ENCODE measurements at regions not wholly inside any gene's neighbourhood (a gene's known extent, or its start where the extent isn't known, plus 50 kb on each side); places are given as distances from the start of the nearest gene placed in this dataset.

- H3K27me3 ChIP-seq = no peaks in the 10 kb centered on the region
- intact Hi-C loops (cut with DNase I) = no loop called here
Measured at GRCh38 chr10:71158251-71158650, 54.1 kb upstream of the UNC5B start.

DNA sequence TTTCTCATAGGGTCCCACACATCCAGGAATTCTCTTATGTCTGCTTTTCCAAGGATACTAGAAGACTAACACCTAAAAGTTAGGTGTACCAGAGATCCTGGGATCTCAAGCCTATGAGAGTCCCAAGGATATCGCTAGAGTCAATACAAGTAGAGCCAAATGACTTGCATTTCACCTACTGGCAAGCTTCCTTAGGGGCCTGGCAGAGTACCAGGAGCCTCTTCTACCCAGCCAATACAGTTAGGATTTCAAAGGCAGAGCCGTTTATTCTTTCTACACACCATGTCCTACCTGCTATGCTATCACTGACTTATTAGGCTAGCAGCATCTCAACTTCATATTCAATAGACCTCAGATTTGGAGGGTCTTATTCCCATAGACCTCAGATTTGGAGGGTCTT lies 53.5 kb upstream of the UNC5B start:
- Histone ChIP-seq H3K9me3 (no peaks in the 10 kb centered on the region), H3K4me1 (no peaks in the 10 kb centered on the region), H3K36me3 (no peaks in the 10 kb centered on the region), H3K4me3 (no peak overlapping the region), H3K9ac (ENCODE audit: low read depth in 2 of 2, low read length in 2 of 2) (no peak overlapping the region), H3K27ac (no peak overlapping the region), H3K27me3 (no peaks in the 10 kb centered on the region)
- DNase-seq = no peak
- intact Hi-C loops (cut with DNase I) = no loop called here
- no peak for TF ChIP-seq CTCF (IDR thresholded peaks at IDR 0.05)

More at GRCh38 chr10:71158251-71158650, 54.1 kb upstream of the UNC5B start:
- H3K9ac ChIP-seq (ENCODE audit: low read depth in 2 of 2, low read length in 2 of 2) = no peak overlapping the region
- no peak overlapping the region for H3K27ac ChIP-seq
- no peak overlapping the region for H3K4me3 ChIP-seq
- no peaks in the 10 kb centered on the region for H3K36me3 ChIP-seq
- no peaks in the 10 kb centered on the region for H3K9me3 ChIP-seq
- TF ChIP-seq CTCF (IDR thresholded peaks at IDR 0.05) = no peak
- H3K4me1 ChIP-seq = no peaks in the 10 kb centered on the region
- DNase-seq = no peak

DNA sequence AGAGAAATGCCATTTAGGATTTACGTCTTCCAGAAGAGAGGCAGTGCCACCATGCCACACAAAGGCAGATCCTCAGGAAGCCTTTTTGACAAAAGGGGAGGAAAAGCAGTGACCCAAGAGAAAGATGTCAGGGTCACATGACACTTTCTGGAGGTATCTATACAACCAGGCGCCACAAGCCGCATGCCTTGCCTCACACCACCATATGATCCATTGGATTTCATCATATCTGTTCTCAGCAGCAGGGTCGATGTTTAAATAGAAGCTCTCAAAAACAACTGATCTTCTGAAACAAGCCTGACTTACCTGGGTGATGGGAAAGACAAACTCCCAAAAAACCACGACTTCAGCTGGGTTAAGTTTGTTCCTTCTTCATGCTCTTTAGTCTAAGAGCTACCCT lies 52.5 kb upstream of the UNC5B start:
- DNase-seq = no peak
- H3K27ac ChIP-seq = no peak overlapping the region
- no peaks in the 10 kb centered on the region for H3K9me3 ChIP-seq
- no peaks in the 10 kb centered on the region for H3K36me3 ChIP-seq
- H3K4me1 ChIP-seq = no peaks in the 10 kb centered on the region
- intact Hi-C loops (cut with DNase I) = no loop called here
- no peak for TF ChIP-seq CTCF (IDR thresholded peaks at IDR 0.05)
- H3K27me3 ChIP-seq = no peaks in the 10 kb centered on the region
- H3K4me3 ChIP-seq = no peak overlapping the region
- H3K9ac ChIP-seq (ENCODE audit: low read depth in 2 of 2, low read length in 2 of 2) = no peak overlapping the region

- no peak overlapping the region for H3K27ac ChIP-seq
- no peak overlapping the region for H3K4me3 ChIP-seq
- TF ChIP-seq CTCF (IDR thresholded peaks at IDR 0.05) = no peak
- H3K27me3 ChIP-seq = no peaks in the 10 kb centered on the region
- no peaks in the 10 kb centered on the region for H3K9me3 ChIP-seq
- no peaks in the 10 kb centered on the region for H3K36me3 ChIP-seq
- H3K4me1 ChIP-seq = no peaks in the 10 kb centered on the region
- intact Hi-C loops (cut with DNase I) = no loop called here
- no peak overlapping the region for H3K9ac ChIP-seq (ENCODE audit: low read depth in 2 of 2, low read length in 2 of 2)
- DNase-seq = no peak
Measured at GRCh38 chr10:71161425-71161824, 50.9 kb upstream of the UNC5B start.

All from colonic mucosa (tissue), 4 donors.